Activated CD8-positive, alpha-beta memory T cell treated with anti-CD3 and anti-CD28 coated beads for 36 hours (primary cell): ENCODE measurements at regions not wholly inside any gene's neighbourhood (a gene's known extent, or its start where the extent isn't known, plus 50 kb on each side); places are given as distances from the start of the nearest gene placed in this dataset.

Source experiments
- CTCF ChIA-PET: fragments of 350-600 bp; sonication (Branson Sonifier 250); formaldehyde crosslinking; loops from one replicate; lab custom pipeline; 2021; ENCODE audit warnings: antibody characterized with exemption; lab: Charles Lee
- POLR2A ChIA-PET: fragments of 350-600 bp; sonication (Branson Sonifier 250); formaldehyde crosslinking; loops from one replicate; lab custom pipeline; 2021; ENCODE audit warnings: antibody characterized with exemption; lab: Charles Lee

- ChIA-PET CTCF (no interaction called here), POLR2A (no interaction called here)
Observed at GRCh38 chr5:119785057-119785456, 155.7 kb downstream of the FAM170A start.

- CTCF ChIA-PET: no interaction called here
- POLR2A ChIA-PET: no interaction called here
Observed at GRCh38 chr5:119789406-119790117, 160.2 kb downstream of the FAM170A start.

GRCh38 chr5:119792161-119792799, 162.9 kb downstream of the FAM170A start:
- ChIA-PET CTCF (no interaction called here), POLR2A (no interaction called here)

GRCh38 chr5:119795768-119796167, 166.4 kb downstream of the FAM170A start:
- ChIA-PET POLR2A (no interaction called here), CTCF (no interaction called here)

DNA sequence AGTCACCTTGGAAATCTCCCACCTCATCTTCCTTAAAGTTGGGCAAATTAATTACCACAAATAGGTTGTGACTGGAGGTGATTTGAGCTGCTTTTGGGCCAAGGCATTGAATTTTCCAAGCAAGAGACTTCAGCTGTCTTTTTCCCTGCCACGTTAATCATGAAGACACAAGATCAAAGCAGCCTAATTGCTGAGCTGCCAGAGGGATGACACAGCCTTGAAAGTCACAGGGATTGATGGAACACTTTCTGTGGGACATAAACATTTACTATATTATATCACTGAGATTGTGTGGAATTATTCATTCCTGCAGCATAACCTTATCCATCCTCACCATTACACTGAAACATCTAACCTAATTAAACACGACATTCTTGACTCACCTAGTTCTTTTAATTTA, 172.2 kb downstream of the FAM170A start:
- ChIA-PET POLR2A (no interaction called here), CTCF (no interaction called here)

DNA sequence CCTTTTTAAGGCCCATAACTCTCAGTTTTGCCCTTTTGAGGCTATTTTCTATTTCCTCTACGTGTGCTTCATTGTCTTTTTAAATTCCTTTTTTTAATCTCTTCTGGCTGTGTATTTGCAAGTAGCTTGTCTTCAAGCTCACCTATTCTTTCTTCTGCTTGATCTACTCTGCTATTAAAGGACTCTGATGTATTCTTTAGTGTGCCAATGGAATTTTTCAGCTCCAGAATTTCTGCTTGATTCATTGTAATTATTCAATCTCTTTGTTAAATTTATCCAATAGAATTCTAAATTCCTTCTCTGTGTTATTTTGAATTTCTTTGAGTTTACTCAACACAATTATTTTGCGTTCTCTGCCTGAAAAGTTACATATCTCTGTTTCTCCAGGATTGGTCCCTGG, 178.7 kb downstream of the FAM170A start:
- ChIA-PET POLR2A (no interaction called here), CTCF (no interaction called here)

DNA sequence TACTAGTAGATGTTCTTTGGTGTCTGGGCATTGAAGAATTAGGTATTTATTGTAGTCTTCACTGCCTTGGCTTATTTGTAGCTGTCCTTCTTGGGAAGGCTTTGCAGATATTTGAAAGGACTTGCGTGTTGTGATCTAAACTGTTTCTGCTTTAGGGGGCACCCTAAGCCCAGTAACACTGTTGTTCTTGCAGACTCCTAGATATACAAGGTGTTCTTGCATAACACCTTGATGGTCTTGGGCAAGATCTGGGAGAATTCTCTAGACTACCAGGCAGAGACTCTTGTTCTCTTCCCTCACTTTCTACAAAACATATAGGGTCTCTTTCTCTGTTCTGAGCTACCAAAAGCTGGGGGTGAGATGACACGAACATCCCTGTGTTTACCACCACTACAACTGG, 179.1 kb downstream of the FAM170A start:
- CTCF ChIA-PET: no interaction called here

GRCh38 chr5:119810217-119810616, 180.9 kb downstream of the FAM170A start:
- POLR2A ChIA-PET: no interaction called here
- CTCF ChIA-PET: no interaction called here

More for the DNA sequence above, 179.1 kb downstream of the FAM170A start:
- POLR2A ChIA-PET: no interaction called here

- CTCF ChIA-PET: no interaction called here
- POLR2A ChIA-PET: no interaction called here
Observed at GRCh38 chr5:119811458-119811857, 182.1 kb downstream of the FAM170A start.

DNA sequence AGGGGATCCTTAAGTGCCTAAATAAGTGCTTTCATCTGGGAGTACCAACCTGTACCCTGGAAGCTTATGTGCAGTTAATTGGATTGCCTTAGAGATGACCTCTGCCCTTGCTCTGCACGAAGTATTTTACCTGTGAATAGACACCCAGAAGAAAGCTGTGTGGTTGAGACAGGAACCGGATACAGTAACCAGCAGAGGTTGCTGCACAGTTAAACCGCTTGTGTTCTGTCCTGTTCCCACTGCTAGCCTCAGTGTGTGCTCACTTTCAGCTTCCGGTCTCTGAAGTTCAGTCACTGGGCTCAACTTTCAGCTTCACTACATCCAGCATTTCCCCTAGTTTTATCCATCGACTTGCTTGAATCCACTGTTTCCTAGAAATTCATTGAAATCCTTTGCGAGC, 185.3 kb downstream of the FAM170A start:
- CTCF ChIA-PET: no interaction called here
- POLR2A ChIA-PET: no interaction called here

GRCh38 chr5:119816055-119816454, 186.7 kb downstream of the FAM170A start:
- ChIA-PET POLR2A (no interaction called here), CTCF (no interaction called here)

- POLR2A ChIA-PET: no interaction called here
Observed at GRCh38 chr5:119820016-119820415, 190.7 kb downstream of the FAM170A start.

DNA sequence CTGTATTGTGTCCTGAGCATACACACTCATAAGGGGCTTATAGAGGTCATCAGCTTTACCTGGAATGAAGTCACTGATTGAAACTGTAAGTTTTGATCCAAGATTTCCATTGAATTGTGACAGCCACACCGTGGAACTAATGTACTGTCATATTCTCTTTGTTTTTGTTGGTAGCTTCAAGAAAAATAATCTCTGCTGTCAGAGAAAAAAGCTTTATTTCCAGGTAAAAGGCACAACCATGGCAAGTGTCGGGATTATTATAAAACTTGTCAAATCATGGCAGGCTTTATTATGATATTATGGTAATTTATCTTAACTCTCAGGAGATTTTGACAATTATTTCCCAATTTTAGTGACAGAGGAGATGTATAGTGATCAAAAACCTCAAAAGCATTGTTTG, 191.2 kb downstream of the FAM170A start:
- CTCF ChIA-PET: no interaction called here
- POLR2A ChIA-PET: no interaction called here

More at GRCh38 chr5:119820016-119820415, 190.7 kb downstream of the FAM170A start:
- CTCF ChIA-PET: no interaction called here

- POLR2A ChIA-PET: no interaction called here
Observed at GRCh38 chr5:119828541-119828940, 199.2 kb downstream of the FAM170A start.

GRCh38 chr5:119829341-119829740, 200.0 kb downstream of the FAM170A start:
- POLR2A ChIA-PET: no interaction called here
- CTCF ChIA-PET: no interaction called here

More at GRCh38 chr5:119828541-119828940, 199.2 kb downstream of the FAM170A start:
- CTCF ChIA-PET: no interaction called here

DNA sequence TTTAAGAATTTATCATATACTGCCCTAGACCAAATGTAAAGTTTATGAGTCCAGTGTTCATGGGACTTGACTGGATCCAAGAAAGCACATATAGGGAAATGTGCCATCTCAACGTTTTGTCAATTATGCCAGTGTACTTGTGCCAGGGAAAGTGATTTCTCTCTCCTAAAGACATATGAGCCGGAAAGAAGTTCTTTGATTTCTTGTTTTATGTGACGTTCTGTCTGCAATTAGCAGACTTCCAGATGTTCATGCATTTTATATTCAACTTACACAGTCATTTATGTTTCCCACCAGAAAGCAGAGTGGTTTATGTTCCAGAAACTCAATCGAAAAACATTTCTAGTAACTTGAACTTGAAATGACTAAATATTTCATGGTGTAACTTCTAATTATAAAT, 203.8 kb downstream of the FAM170A start:
- ChIA-PET POLR2A (no interaction called here), CTCF (no interaction called here)

DNA sequence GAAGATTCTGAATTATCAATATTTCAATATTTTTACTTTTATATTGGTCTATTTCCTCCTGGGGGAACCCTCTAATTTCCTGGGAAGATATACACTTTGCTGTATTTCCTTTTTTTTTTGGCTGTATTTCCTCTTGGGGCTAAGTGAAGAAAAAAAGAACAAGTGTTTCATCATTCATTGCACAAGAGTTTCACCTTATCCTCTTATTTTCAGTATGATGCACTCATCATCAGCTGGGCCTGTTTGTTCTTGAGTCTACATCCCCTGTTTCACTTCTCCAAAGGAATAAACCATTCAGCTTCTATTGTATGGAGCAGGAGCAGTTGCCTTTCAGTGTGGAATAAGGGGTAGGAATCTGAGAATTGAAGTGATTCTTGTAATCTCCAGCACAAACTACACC, 210.8 kb downstream of the FAM170A start:
- ChIA-PET POLR2A (no interaction called here), CTCF (no interaction called here)

- ChIA-PET CTCF (no interaction called here), POLR2A (no interaction called here)
Observed at GRCh38 chr5:119852140-119852539, 222.8 kb downstream of the FAM170A start.

- ChIA-PET CTCF (no interaction called here), POLR2A (no interaction called here)
Observed at GRCh38 chr5:119860463-119860862, 231.1 kb downstream of the FAM170A start.

- ChIA-PET CTCF (no interaction called here), POLR2A (no interaction called here)
Observed at GRCh38 chr5:119862619-119863018, 233.3 kb downstream of the FAM170A start.

DNA sequence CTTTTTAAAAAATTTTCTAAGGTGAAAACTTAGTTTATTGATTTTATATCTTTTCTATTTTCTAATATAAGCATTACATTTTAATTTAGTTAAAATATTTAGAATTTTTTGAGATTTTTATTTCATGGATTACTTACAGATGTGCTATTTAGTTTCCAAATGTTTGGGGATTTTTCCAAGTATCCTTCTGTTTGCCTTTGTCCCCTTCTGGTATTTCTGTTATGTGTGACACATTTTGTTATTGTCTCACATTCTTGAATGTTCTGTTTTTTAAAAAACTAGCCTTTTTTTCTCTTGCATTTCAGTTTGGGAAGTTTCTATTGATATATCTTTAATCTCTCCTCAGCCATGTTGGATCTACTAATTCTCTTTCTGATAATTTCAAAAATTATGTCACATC, 234.9 kb downstream of the FAM170A start:
- ChIA-PET CTCF (no interaction called here), POLR2A (no interaction called here)
